Progenitor cell of endocrine pancreas (in vitro differentiated cells): ENCODE measurements at regions not wholly inside any gene's neighbourhood (a gene's known extent, or its start where the extent isn't known, plus 50 kb on each side); places are given as distances from the start of the nearest gene placed in this dataset.

ENCODE experiments used
- DNase-seq: peaks from one replicate; pipeline ENCODE4 v3.0.0; 2021; ENCODE audit warnings: low spot score; ENCODE audit not compliant: unreplicated experiment
- H3K27ac Mint-ChIP-seq: 2 replicates; pipeline ENCODE4 v1.8.0; 2021; ENCODE audit warnings: mild to moderate bottlenecking, moderate library complexity, mixed read lengths
- H3K27me3 Mint-ChIP-seq: 2 replicates; pipeline ENCODE4 v1.8.0; 2021; ENCODE audit warnings: mixed read lengths
- H3K36me3 Mint-ChIP-seq: 2 replicates; pipeline ENCODE4 v1.8.0; 2022; ENCODE audit warnings: mixed read lengths; ENCODE audit not compliant: insufficient read depth
- H3K4me1 Mint-ChIP-seq: 2 replicates; pipeline ENCODE4 v1.8.0; 2021; ENCODE audit warnings: low read depth, mixed read lengths
- H3K4me3 Mint-ChIP-seq: 2 replicates; pipeline ENCODE4 v1.8.0; 2021; ENCODE audit warnings: low read depth, mild to moderate bottlenecking, moderate library complexity, mixed read lengths
- H3K9me3 Mint-ChIP-seq: 2 replicates; pipeline ENCODE4 v1.8.0; 2021; ENCODE audit warnings: low read depth, mixed read lengths
- CTCF ChIP-seq: fragments of 200-600 bp; sonication (generic); IDR thresholded peaks from one replicate; pipeline ENCODE4 v1.5.0; 2021; ENCODE audit warnings: antibody characterized with exemption, mild to moderate bottlenecking; ENCODE audit not compliant: unreplicated experiment

DNA sequence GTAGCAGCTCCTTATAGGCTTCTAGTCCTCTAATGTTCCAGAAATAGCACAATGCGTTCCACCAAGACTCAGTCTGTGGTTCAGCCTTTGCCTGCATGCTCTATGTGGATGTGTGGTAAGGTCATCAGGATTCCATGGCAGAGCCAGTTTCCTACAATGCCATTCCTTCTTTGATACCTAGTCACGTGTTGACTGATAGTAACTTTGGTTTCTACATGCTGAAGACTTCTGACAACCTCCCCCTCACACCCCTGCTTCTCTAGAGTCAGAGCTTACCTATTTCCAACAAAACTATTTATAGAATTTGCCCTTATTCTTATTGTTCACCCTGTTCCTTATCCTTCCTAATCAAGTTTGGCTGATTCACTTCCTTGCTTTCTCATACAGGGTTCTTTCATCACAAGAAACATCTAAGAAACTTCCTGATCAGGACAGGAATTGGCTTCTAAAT is 81.1 kb downstream of the CT47B1 start:
- H3K9me3 Mint-ChIP-seq = peaks cover 8% of the 10 kb centered on the region
- H3K27me3 Mint-ChIP-seq = no peaks in the 10 kb centered on the region
- no peak overlapping the region for H3K4me3 Mint-ChIP-seq
- no peaks in the 10 kb centered on the region for H3K36me3 Mint-ChIP-seq
- peaks cover 4% of the 10 kb centered on the region for H3K4me1 Mint-ChIP-seq
- H3K27ac Mint-ChIP-seq = no peak overlapping the region
- no peak for TF ChIP-seq CTCF
- DNase-seq = no peak

DNA sequence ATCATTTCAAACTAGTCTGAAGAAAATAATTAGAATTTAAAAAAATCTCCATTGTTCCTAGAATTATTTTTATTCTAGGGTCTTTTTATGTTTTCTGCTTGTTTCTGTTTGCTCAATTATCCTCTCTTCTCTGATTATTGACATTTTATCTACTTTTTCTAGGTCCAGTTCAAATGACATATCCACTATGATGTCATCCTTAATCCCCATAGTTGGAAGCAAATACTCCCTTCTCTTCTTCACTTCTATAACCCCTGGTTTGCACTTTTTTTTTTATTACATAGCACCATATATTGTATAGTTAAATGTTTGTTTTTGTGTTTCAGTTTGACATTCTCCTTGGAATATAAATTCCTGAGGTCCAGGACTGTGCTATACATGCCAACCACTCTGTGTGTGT is 82.6 kb downstream of the CT47B1 start:
- Mint-ChIP-seq H3K27ac (no peak overlapping the region), H3K36me3 (no peaks in the 10 kb centered on the region), H3K27me3 (no peaks in the 10 kb centered on the region), H3K9me3 (peaks cover 2% of the 10 kb centered on the region), H3K4me3 (no peak overlapping the region), H3K4me1 (peaks cover 4% of the 10 kb centered on the region)
- TF ChIP-seq CTCF = no peak
- DNase-seq = no peak

GRCh38 chrX:120791013-120791643 is 84.5 kb downstream of the CT47B1 start:
- no peak for TF ChIP-seq CTCF
- Mint-ChIP-seq H3K27ac (no peak overlapping the region), H3K36me3 (no peaks in the 10 kb centered on the region), H3K9me3 (peaks cover 2% of the 10 kb centered on the region), H3K27me3 (no peaks in the 10 kb centered on the region), H3K4me1 (peaks cover 4% of the 10 kb centered on the region), H3K4me3 (no peak overlapping the region)
- DNase-seq = no peak

DNA sequence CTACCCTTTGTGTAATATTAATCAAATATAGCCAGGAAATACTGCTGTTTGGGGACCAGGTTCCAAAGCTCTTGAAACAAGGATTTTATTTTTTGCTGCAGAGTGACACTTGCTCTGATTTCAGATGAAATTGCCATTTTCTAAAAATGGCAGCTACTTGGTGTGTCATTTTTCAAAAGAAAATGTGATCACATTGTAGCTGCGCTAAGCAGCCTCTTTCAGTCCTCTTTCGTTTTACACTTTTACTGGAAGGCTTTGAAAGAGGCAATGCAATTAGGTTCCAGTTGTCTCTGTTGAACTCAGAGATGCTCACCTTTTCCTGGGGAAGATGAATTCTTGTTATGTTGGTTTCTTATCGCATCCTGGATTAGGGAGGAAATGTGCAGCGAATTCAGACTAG is 85.1 kb downstream of the CT47B1 start:
- H3K4me3 Mint-ChIP-seq = no peak overlapping the region
- H3K27me3 Mint-ChIP-seq = no peaks in the 10 kb centered on the region
- peaks cover 2% of the 10 kb centered on the region for H3K9me3 Mint-ChIP-seq
- H3K4me1 Mint-ChIP-seq = peaks cover 4% of the 10 kb centered on the region
- no peaks in the 10 kb centered on the region for H3K36me3 Mint-ChIP-seq
- no peak overlapping the region for H3K27ac Mint-ChIP-seq
- no peak for TF ChIP-seq CTCF
- no peak for DNase-seq

GRCh38 chrX:120790118-120790517 is 85.5 kb downstream of the CT47B1 start:
- no peak for DNase-seq
- peaks cover 4% of the 10 kb centered on the region for H3K4me1 Mint-ChIP-seq
- H3K36me3 Mint-ChIP-seq = no peaks in the 10 kb centered on the region
- no peaks in the 10 kb centered on the region for H3K9me3 Mint-ChIP-seq
- H3K27ac Mint-ChIP-seq = no peak overlapping the region
- H3K4me3 Mint-ChIP-seq = no peak overlapping the region
- no peaks in the 10 kb centered on the region for H3K27me3 Mint-ChIP-seq
- TF ChIP-seq CTCF = peak; percentile 81
